GM19025 (cell line): ENCODE measurements at regions not wholly inside any gene's neighbourhood (a gene's known extent, or its start where the extent isn't known, plus 50 kb on each side); places are given as distances from the start of the nearest gene placed in this dataset.

Source experiments
- ATAC-seq: cut with Tn5 transposase; IDR thresholded peaks from one replicate; pipeline ENCODE4 v1.9.1; 2021; ENCODE audit warnings: mild to moderate bottlenecking, low read depth, moderate library complexity; ENCODE audit not compliant: unreplicated experiment

- ATAC-seq, result no peak
Observed at GRCh38 chr6:84425971-84426705, 198.7 kb upstream of the CEP162 start.

GRCh38 chr6:84424956-84425355 lies 197.5 kb upstream of the CEP162 start:
- no peak for ATAC-seq

- ATAC-seq, result no peak
Observed at GRCh38 chr6:84422380-84422968, 195.0 kb upstream of the CEP162 start.

GRCh38 chr6:84421031-84421430 lies 193.6 kb upstream of the CEP162 start:
- no peak for ATAC-seq

- no peak for ATAC-seq
Observed at GRCh38 chr6:84417260-84417659, 189.8 kb upstream of the CEP162 start.

GRCh38 chr6:84416043-84416657 lies 188.7 kb upstream of the CEP162 start:
- no peak for ATAC-seq

- ATAC-seq, result no peak
Observed at GRCh38 chr6:84415517-84415916, 188.1 kb upstream of the CEP162 start.

- no peak for ATAC-seq
Observed at GRCh38 chr6:84415068-84415467, 187.6 kb upstream of the CEP162 start.

- ATAC-seq, result no peak
Observed at GRCh38 chr6:84414531-84414930, 187.1 kb upstream of the CEP162 start.

GRCh38 chr6:84411060-84411629 lies 183.7 kb upstream of the CEP162 start:
- no peak for ATAC-seq

GRCh38 chr6:84409911-84410310 lies 182.5 kb upstream of the CEP162 start:
- ATAC-seq, result no peak

- ATAC-seq, result no peak
Observed at GRCh38 chr6:84408028-84408427, 180.6 kb upstream of the CEP162 start.

- ATAC-seq, result no peak
Observed at GRCh38 chr6:84403545-84403944, 176.1 kb upstream of the CEP162 start.

- ATAC-seq, result no peak
Observed at GRCh38 chr6:84399003-84399402, 171.6 kb upstream of the CEP162 start.

- no peak for ATAC-seq
Observed at GRCh38 chr6:84392261-84392660, 164.8 kb upstream of the CEP162 start.

GRCh38 chr6:84390851-84391250 lies 163.4 kb upstream of the CEP162 start:
- no peak for ATAC-seq

GRCh38 chr6:84390334-84390733 lies 162.9 kb upstream of the CEP162 start:
- ATAC-seq, result no peak

GRCh38 chr6:84379142-84379541 lies 151.7 kb upstream of the CEP162 start:
- ATAC-seq, result no peak

GRCh38 chr6:84372290-84372689 lies 144.8 kb upstream of the CEP162 start:
- no peak for ATAC-seq

GRCh38 chr6:84371681-84372080 lies 144.2 kb upstream of the CEP162 start:
- no peak for ATAC-seq

- no peak for ATAC-seq
Observed at GRCh38 chr6:84362193-84362821, 134.9 kb upstream of the CEP162 start.
